DMS153 treated with DMSO at 0.1 percent for 48 hours (cell line): ENCODE measurements at regions not wholly inside any gene's neighbourhood (a gene's known extent, or its start where the extent isn't known, plus 50 kb on each side); places are given as distances from the start of the nearest gene placed in this dataset.
A peak's percentile ranks its signal among the peaks of the same experiment; 100 is the strongest.
"Not testable (repeated sequence)": the region's sequence is repeated elsewhere in the genome, so short reads cannot be mapped to it uniquely, and the experiment has no call there.

ENCODE experiments used
- DNase-seq: peaks from one replicate; lab custom pipeline; 2025; ENCODE audit not compliant: unreplicated experiment; lab: John Stamatoyannopoulos, UW

DNA sequence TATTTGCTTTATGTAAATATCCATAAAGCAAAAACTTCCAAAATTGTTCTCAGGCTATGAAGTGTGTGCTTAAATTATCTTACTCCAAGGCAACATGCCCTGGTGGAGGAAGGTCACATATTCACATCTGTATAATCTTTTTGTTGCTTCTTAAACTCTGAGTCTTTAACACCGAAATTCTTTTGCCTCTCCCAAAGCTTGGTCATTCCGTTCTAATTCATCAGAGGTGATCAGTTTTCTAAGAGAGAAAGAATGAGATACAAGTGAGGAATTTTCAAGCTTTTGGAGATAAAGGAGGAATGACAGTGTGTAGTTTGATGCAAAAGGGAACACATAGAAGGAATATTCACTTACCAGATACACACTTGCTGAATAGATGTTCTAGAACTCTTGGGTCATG lies 561.7 kb downstream of the LTN1 start:
- DNase-seq, result no peak

DNA sequence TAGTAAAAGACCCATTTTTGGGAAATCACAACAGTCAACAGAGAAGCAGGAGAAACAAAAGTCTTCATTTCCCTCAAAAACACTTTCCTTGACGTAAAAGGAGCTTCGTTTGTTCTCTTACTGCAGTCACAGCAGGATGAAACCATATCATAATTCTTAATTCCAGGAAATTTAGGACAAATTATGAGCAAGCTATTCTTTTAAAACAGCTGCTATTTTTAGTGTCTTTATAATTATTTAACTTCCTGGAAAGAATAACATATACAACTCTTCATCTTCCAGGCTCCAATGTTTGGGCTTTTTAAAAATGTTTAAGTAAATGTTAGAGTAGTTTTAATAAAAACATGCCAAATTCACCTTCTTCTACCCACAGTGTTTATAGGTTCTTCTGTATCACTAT lies 563.5 kb downstream of the LTN1 start:
- DNase-seq, result no peak

GRCh38 chr21:28427394-28428022 lies 565.2 kb downstream of the LTN1 start:
- DNase-seq, result no peak

DNA sequence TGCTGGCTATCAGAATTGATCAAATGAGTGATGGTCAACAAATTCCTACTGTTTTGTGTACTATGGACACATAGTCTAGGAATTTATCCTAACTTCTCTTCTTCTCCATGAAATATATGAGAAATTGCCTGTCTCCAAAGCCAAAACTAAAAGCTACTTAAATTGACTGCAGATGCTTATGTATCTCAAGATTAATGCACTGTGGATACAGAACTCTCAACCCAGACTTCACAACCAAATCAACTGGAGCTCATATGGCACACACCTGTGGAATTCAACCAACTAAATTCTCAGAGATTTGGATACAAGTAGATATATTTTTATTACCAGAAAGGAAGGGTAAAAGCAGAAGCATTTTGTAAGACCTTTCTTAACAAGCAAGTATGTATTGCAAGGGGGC lies 566.1 kb downstream of the LTN1 start:
- DNase-seq, result no peak

- DNase-seq, result no peak
Measured at GRCh38 chr21:28423521-28424190, 569.0 kb downstream of the LTN1 start.

GRCh38 chr21:28421716-28422524 lies 570.8 kb downstream of the LTN1 start:
- DNase-seq, result no peak

DNA sequence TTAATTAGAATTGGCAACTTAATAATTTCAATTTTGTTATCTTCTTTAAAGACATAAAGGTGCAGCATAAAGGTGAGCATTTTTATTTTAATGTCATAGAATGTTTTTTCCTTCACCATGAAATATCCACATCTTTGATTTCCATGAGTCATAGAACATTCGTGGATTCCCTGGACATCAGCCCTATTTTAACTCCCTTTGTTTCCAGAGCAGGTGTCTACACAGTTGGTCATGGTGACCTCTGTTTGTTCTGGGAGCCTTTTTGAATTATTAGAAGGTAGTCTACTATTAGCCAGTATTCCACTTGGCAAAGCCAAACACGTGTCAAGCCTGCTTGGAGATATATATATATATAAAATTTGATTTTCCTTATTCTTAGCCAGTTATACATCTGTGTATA lies 572.9 kb downstream of the LTN1 start:
- no peak for DNase-seq

GRCh38 chr21:28418726-28419514 lies 573.8 kb downstream of the LTN1 start:
- DNase-seq, result no peak

DNA sequence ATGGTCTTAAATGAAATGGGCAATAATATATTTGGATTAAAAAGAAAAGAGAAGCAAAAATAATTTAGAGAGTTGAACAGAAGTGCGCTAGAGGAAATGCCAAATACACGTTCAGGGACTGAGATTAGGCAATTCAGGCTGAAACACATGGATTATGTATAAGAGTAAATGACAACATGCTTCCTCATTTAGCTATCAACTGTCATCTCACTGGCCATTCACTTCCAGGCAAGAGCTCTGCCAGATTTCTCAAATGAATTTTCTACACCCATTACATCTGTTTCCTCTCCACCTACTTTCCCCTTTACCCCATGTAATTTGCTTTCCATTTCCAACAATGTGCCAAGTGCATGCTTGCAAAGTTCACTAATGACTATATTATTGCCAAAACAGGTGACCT lies 582.4 kb downstream of the LTN1 start:
- DNase-seq, result no peak

- DNase-seq, result no peak
Measured at GRCh38 chr21:28402616-28402989, 590.1 kb downstream of the LTN1 start.

DNA sequence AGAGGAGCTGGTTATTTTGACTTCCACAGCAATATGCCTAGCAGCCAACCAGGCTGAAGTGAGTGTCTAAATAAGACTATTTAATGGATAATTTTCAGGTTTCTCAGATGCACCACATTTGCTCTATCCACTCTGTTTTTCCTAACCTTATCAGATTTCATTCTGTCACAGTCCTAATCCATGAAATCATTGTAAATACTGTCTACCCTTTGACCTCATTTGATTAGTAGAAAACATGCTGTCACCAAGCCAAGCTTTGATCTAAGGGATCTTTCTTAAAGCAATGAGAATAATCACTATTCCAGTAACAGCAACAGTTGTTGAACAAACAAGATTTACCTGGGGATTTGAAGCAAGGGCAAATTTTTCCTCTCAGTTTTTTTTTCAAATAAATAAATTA lies 595.6 kb downstream of the LTN1 start:
- DNase-seq, result no peak

GRCh38 chr21:28396421-28396820 lies 596.3 kb downstream of the LTN1 start:
- no peak for DNase-seq

GRCh38 chr21:28393279-28393678 lies 599.4 kb downstream of the LTN1 start:
- DNase-seq, result peak; percentile 34

GRCh38 chr21:28391938-28392849 lies 600.5 kb downstream of the LTN1 start:
- DNase-seq, result no peak

- no peak for DNase-seq
Measured at GRCh38 chr21:28387220-28387619, 605.5 kb downstream of the LTN1 start.

GRCh38 chr21:28385845-28386244 lies 606.8 kb downstream of the LTN1 start:
- no peak for DNase-seq

GRCh38 chr21:28381000-28381745 lies 611.5 kb downstream of the LTN1 start:
- not testable (repeated sequence) for DNase-seq

DNA sequence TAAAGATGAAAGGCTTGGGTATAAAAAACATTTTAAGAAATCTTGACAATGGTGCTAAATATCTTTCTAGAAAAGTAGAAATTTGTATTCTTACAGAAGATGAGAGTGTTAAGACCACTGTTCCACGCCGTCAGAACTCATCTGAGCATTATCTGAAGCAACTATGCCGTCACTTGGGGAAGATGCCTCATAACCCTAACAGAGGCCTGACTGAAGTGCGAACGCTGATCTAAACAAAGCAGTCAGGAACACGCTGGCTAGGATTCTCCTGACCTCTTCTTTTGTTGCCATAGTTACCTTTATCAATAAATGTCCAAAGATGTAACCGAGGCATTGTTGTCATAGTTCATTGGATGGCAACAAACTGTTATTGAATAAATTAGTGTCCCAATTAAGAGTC lies 612.4 kb downstream of the LTN1 start:
- DNase-seq, result no peak

DNA sequence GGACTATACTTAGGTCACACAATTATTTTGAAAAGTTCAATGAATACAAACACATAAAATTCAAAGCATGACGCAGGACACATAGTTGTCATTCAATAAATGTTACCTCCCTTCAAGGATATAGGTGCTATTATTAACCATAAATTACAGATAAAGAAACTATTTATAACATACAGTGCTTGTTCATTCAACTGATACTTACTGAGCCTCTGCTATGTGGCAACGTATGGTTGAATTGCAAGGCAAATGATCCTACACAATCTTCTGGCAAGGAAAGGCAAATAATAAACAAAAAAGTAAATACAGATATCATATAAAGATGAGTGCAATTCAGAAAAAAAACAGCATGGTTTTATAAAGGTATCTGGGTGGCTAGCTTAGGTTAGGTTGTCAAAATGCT lies 614.7 kb downstream of the LTN1 start:
- DNase-seq, result no peak
